Muscle layer of duodenum (tissue), 2 donors: ENCODE measurements at regions not wholly inside any gene's neighbourhood (a gene's known extent, or its start where the extent isn't known, plus 50 kb on each side); places are given as distances from the start of the nearest gene placed in this dataset.
"Not testable (repeated sequence)": the region's sequence is repeated elsewhere in the genome, so short reads cannot be mapped to it uniquely, and the experiment has no call there.

ENCODE experiments used
- H3K27ac ChIP-seq: one replicate; pipeline ENCODE4 v1.7.0; 2013; ENCODE audit warnings: mild to moderate bottlenecking, low read length
- H3K27me3 ChIP-seq: one replicate; pipeline ENCODE4 v1.7.0; 2013; ENCODE audit warnings: low read depth, mild to moderate bottlenecking, control low read depth, low read length
- H3K36me3 ChIP-seq, 2 donors: one replicate each; pipeline ENCODE4 v1.7.0; 2013; ENCODE audit warnings: low read length in 2 of 2, control low read depth in 1 of 2, mild to moderate bottlenecking in 1 of 2; ENCODE audit not compliant: insufficient read depth in 2 of 2, control insufficient read depth in 1 of 2
- H3K4me1 ChIP-seq, 2 donors: one replicate each; pipeline ENCODE4 v1.7.0; 2013; ENCODE audit warnings: low read length in 2 of 2, mild to moderate bottlenecking in 2 of 2, control low read depth in 1 of 2, moderate library complexity in 1 of 2; ENCODE audit not compliant: insufficient read depth in 2 of 2, control insufficient read depth in 1 of 2
- H3K4me3 ChIP-seq, 2 donors: one replicate each; pipeline ENCODE4 v1.7.0; 2013; ENCODE audit warnings: low read length in 2 of 2, low read depth in 1 of 2, mild to moderate bottlenecking in 1 of 2
- H3K9me3 ChIP-seq, 2 donors: one replicate each; pipeline ENCODE4 v1.7.0; 2013; ENCODE audit warnings: low read length in 2 of 2, control low read depth in 1 of 2, mild to moderate bottlenecking in 1 of 2; ENCODE audit not compliant: control insufficient read depth in 1 of 2
- donor health status: healthy.

GRCh38 chrX:1115411-1115810 lies 97.0 kb downstream of the CRLF2 start:
- H3K9me3 ChIP-seq, H3K4me3 ChIP-seq, H3K36me3 ChIP-seq, H3K27me3 ChIP-seq, H3K4me1 ChIP-seq, H3K27ac ChIP-seq: not testable (repeated sequence)

GRCh38 chrX:1112321-1112720 lies 100.1 kb downstream of the CRLF2 start:
- H3K27ac ChIP-seq, result no peak overlapping the region
- no peaks in the 10 kb centered on the region for H3K4me1 ChIP-seq
- H3K9me3 ChIP-seq, result peaks cover 0 to 8% of the 10 kb centered on the region in 2 donors
- no peaks in the 10 kb centered on the region for H3K27me3 ChIP-seq
- H3K36me3 ChIP-seq, result no peaks in the 10 kb centered on the region
- no peak overlapping the region for H3K4me3 ChIP-seq

- no peaks in the 10 kb centered on the region for H3K27me3 ChIP-seq
- H3K27ac ChIP-seq, result no peak overlapping the region
- H3K4me1 ChIP-seq, result no peaks in the 10 kb centered on the region
- H3K9me3 ChIP-seq, result peaks cover 0 to 8% of the 10 kb centered on the region in 2 donors
- no peaks in the 10 kb centered on the region for H3K36me3 ChIP-seq
- no peak overlapping the region for H3K4me3 ChIP-seq
Measured at GRCh38 chrX:1111601-1112300, 100.7 kb downstream of the CRLF2 start.

GRCh38 chrX:1109580-1110119 lies 102.8 kb downstream of the CRLF2 start:
- Histone ChIP-seq H3K36me3 (no peaks in the 10 kb centered on the region), H3K4me1 (no peaks in the 10 kb centered on the region), H3K4me3 (no peak overlapping the region), H3K27ac (no peak overlapping the region), H3K27me3 (no peaks in the 10 kb centered on the region), H3K9me3 (peaks cover 0 to 5% of the 10 kb centered on the region in 2 donors)

GRCh38 chrX:1108501-1109445 lies 103.7 kb downstream of the CRLF2 start:
- Histone ChIP-seq H3K4me3 (no peak overlapping the region), H3K27ac (no peak overlapping the region), H3K27me3 (no peaks in the 10 kb centered on the region), H3K9me3 (peaks cover 0 to 4% of the 10 kb centered on the region in 2 donors), H3K36me3 (no peaks in the 10 kb centered on the region), H3K4me1 (no peaks in the 10 kb centered on the region)

- H3K9me3 ChIP-seq, result peaks cover 0 to 4% of the 10 kb centered on the region in 2 donors
- no peaks in the 10 kb centered on the region for H3K27me3 ChIP-seq
Measured at GRCh38 chrX:1106478-1107210, 105.8 kb downstream of the CRLF2 start.

GRCh38 chrX:1105671-1106419 lies 106.6 kb downstream of the CRLF2 start:
- Histone ChIP-seq H3K27ac (no peak overlapping the region), H3K36me3 (no peaks in the 10 kb centered on the region), H3K4me1 (no peaks in the 10 kb centered on the region), H3K27me3 (no peaks in the 10 kb centered on the region), H3K9me3 (peaks cover 0 to 4% of the 10 kb centered on the region in 2 donors), H3K4me3 (no peak overlapping the region)

More at GRCh38 chrX:1106478-1107210, 105.8 kb downstream of the CRLF2 start:
- Histone ChIP-seq H3K4me1 (no peaks in the 10 kb centered on the region), H3K27ac (no peak overlapping the region), H3K4me3 (no peak overlapping the region), H3K36me3 (no peaks in the 10 kb centered on the region)

GRCh38 chrX:1105031-1105430 lies 107.4 kb downstream of the CRLF2 start:
- not testable (repeated sequence) for H3K4me3 ChIP-seq, H3K4me1 ChIP-seq, H3K36me3 ChIP-seq, H3K27ac ChIP-seq, H3K27me3 ChIP-seq, H3K9me3 ChIP-seq

GRCh38 chrX:1103360-1103759 lies 109.1 kb downstream of the CRLF2 start:
- H3K27ac ChIP-seq, result no peak overlapping the region
- no peaks in the 10 kb centered on the region for H3K36me3 ChIP-seq
- H3K4me1 ChIP-seq, result no peaks in the 10 kb centered on the region
- no peaks in the 10 kb centered on the region for H3K27me3 ChIP-seq
- H3K4me3 ChIP-seq, result no peak overlapping the region
- H3K9me3 ChIP-seq, result peaks cover 0 to 2% of the 10 kb centered on the region in 2 donors

GRCh38 chrX:1102786-1103185 lies 109.7 kb downstream of the CRLF2 start:
- Histone ChIP-seq H3K36me3 (no peaks in the 10 kb centered on the region), H3K27me3 (no peaks in the 10 kb centered on the region), H3K4me1 (no peaks in the 10 kb centered on the region), H3K9me3 (peaks cover 0 to 3% of the 10 kb centered on the region in 2 donors), H3K27ac (no peak overlapping the region), H3K4me3 (no peak overlapping the region)
